Liver (tissue), 8 donors: ENCODE measurements at regions not wholly inside any gene's neighbourhood (a gene's known extent, or its start where the extent isn't known, plus 50 kb on each side); places are given as distances from the start of the nearest gene placed in this dataset.

ENCODE experiments used
- DNase-seq: peaks from one replicate; pipeline ENCODE4 v3.0.0-alpha.2; 2017; ENCODE audit warnings: low spot score
- H3K27ac ChIP-seq, 2 donors: one replicate each; pipeline ENCODE4 v1.7.0; 2013; ENCODE audit warnings: inconsistent platforms in 2 of 2, low read length in 2 of 2, control low read depth in 1 of 2, low read depth in 1 of 2, mild to moderate bottlenecking in 1 of 2
- H3K27me3 ChIP-seq, 4 donors: one replicate each; pipeline versions ENCODE4 v1.6.1 to v1.7.0; 2013; ENCODE audit warnings: low read length in 3 of 4, inconsistent platforms in 1 of 4, mild to moderate bottlenecking in 1 of 4, moderate library complexity in 1 of 4; ENCODE audit not compliant: control insufficient read depth in 4 of 4, insufficient read depth in 4 of 4
- H3K36me3 ChIP-seq, 4 donors: one replicate each; pipeline versions ENCODE4 v1.6.1 to v1.7.0; 2013; ENCODE audit warnings: low read length in 3 of 4, mild to moderate bottlenecking in 3 of 4, low read depth in 1 of 4, moderate library complexity in 1 of 4; ENCODE audit not compliant: control insufficient read depth in 4 of 4, insufficient read depth in 3 of 4
- H3K4me1 ChIP-seq, 4 donors: one replicate each; pipeline versions ENCODE4 v1.6.1 to v1.7.0; 2013; ENCODE audit warnings: low read length in 3 of 4, mild to moderate bottlenecking in 3 of 4, moderate library complexity in 1 of 4; ENCODE audit not compliant: control insufficient read depth in 4 of 4, insufficient read depth in 4 of 4
- H3K4me3 ChIP-seq, 3 donors: one replicate each; pipeline versions ENCODE4 v1.6.1 to v1.7.0; 2013; ENCODE audit warnings: low read length in 3 of 3, control low read depth in 1 of 3, low read depth in 1 of 3, mild to moderate bottlenecking in 1 of 3
- H3K9ac ChIP-seq, 2 donors: one replicate each; pipeline ENCODE4 v1.7.0; 2013; ENCODE audit warnings: low read length in 2 of 2, mild to moderate bottlenecking in 2 of 2, moderate library complexity in 2 of 2, control low read depth in 1 of 2, low read depth in 1 of 2
- H3K9me3 ChIP-seq, 4 donors: one replicate each; pipeline versions ENCODE4 v1.6.1 to v1.7.0; 2013; ENCODE audit warnings: low read length in 3 of 4; ENCODE audit not compliant: control insufficient read depth in 4 of 4
- FOXA1 ChIP-seq: IDR thresholded peaks from 2 replicates; pipeline ENCODE4 v1.6.1; 2016; ENCODE audit warnings: antibody characterized with exemption
- GABPA ChIP-seq, 2 donors: IDR thresholded peaks in 1 of 2; conservative IDR thresholded peaks in 1 of 2; 2 replicates each; pipeline ENCODE4 v1.6.1; 2016; ENCODE audit warnings: antibody characterized with exemption in 2 of 2, mild to moderate bottlenecking in 1 of 2, moderate library complexity in 1 of 2
- HNF4A ChIP-seq, 2 donors: conservative IDR thresholded peaks; 2 replicates each; pipeline ENCODE4 v1.6.1; 2016; ENCODE audit warnings: antibody characterized with exemption in 2 of 2, mild to moderate bottlenecking in 2 of 2
- HNF4G ChIP-seq: IDR thresholded peaks from 2 replicates; pipeline ENCODE4 v1.6.1; 2016; ENCODE audit warnings: antibody characterized with exemption
- JUND ChIP-seq, 2 donors: IDR thresholded peaks; 2 replicates each; pipeline ENCODE4 v1.6.1; 2016; ENCODE audit warnings: antibody characterized with exemption in 2 of 2
- RAD21 ChIP-seq, 2 donors: IDR thresholded peaks; 2 replicates each; pipeline ENCODE4 v1.6.1; 2016; ENCODE audit warnings: antibody characterized with exemption in 2 of 2, mild to moderate bottlenecking in 2 of 2
- RXRA ChIP-seq, 2 donors: IDR thresholded peaks; 2 replicates each; pipeline ENCODE4 v1.6.1; 2017 to 2018; ENCODE audit warnings: antibody characterized with exemption in 2 of 2, mild to moderate bottlenecking in 1 of 2
- SP1 ChIP-seq: IDR thresholded peaks from 2 replicates; pipeline ENCODE4 v1.6.1; 2018; ENCODE audit warnings: antibody characterized with exemption, mild to moderate bottlenecking
- TAF1 ChIP-seq: conservative IDR thresholded peaks from 2 replicates; pipeline ENCODE4 v1.6.1; 2016; ENCODE audit warnings: antibody characterized with exemption, mild to moderate bottlenecking
- YY1 ChIP-seq: IDR thresholded peaks from 2 replicates; pipeline ENCODE4 v1.6.1; 2016; ENCODE audit warnings: antibody characterized with exemption, mild to moderate bottlenecking
- WGBS: extraction: QIAGEN DNeasy Blood & Tissue Kit; methylation state at CpG from one replicate; pipeline ENCODE4 v1.1.7; 2013; 5-methylcytosine and 5-hydroxymethylcytosine counted together
- TF ChIP-seq, protein P1 (sequence below): IDR thresholded peaks from 2 replicates; pipeline ENCODE4 v1.6.1; 2016; ENCODE audit warnings: antibody characterized with exemption, mild to moderate bottlenecking
- TF ChIP-seq, protein P2 (sequence below): IDR thresholded peaks from 2 replicates; pipeline ENCODE4 v1.6.1; 2016; ENCODE audit warnings: antibody characterized with exemption
- TF ChIP-seq, protein P3 (sequence below): fragments of 150-350 bp; IDR thresholded peaks from 2 replicates; pipeline ENCODE4 v1.5.1; 2017; ENCODE audit warnings: improper control_type of control experiment, low read depth, low read length; ENCODE audit not compliant: missing input control
- donor health status: healthy.
- donor health status: healthy.
- donor health status: healthy.
- donor health status: healthy.
- donor health status: healthy.

DNA sequence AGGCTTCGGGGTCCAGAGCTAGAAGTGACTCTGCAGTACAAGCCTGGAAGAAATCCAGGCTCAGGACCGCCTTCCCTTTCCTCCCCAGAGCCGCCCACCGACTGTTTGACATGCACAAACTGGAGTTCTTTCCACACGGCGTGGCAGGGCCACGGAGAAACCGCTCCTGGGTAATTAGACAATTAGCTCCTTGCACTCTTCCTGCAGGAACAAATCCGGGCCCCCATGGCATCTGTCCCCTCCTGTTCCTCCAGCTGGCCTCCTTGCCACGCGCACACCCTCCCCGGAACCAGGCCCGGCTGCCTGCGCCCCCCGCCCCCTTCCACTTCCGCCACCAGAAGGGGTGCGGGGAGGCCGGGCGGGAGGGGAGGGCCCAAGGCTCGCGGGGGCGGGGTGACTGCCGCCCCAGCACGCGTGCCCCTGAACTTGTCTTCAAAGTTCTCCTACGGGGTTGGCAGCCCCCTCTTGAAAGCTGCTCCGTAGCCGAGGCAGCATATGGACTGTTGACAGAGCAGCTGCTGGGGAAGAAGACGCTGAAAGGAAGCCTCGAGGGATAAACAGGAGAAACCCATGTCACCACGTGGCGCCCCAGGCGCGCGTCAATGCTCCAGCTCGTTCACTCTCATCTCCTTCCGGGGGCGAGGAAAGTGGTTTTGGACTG, 74.3 kb downstream of the SEC61B start:
- no peak for TF ChIP-seq RXRA (IDR thresholded peaks at IDR 0.05)
- TF ChIP-seq, protein P1, sequence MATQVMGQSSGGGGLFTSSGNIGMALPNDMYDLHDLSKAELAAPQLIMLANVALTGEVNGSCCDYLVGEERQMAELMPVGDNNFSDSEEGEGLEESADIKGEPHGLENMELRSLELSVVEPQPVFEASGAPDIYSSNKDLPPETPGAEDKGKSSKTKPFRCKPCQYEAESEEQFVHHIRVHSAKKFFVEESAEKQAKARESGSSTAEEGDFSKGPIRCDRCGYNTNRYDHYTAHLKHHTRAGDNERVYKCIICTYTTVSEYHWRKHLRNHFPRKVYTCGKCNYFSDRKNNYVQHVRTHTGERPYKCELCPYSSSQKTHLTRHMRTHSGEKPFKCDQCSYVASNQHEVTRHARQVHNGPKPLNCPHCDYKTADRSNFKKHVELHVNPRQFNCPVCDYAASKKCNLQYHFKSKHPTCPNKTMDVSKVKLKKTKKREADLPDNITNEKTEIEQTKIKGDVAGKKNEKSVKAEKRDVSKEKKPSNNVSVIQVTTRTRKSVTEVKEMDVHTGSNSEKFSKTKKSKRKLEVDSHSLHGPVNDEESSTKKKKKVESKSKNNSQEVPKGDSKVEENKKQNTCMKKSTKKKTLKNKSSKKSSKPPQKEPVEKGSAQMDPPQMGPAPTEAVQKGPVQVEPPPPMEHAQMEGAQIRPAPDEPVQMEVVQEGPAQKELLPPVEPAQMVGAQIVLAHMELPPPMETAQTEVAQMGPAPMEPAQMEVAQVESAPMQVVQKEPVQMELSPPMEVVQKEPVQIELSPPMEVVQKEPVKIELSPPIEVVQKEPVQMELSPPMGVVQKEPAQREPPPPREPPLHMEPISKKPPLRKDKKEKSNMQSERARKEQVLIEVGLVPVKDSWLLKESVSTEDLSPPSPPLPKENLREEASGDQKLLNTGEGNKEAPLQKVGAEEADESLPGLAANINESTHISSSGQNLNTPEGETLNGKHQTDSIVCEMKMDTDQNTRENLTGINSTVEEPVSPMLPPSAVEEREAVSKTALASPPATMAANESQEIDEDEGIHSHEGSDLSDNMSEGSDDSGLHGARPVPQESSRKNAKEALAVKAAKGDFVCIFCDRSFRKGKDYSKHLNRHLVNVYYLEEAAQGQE = no peak
- TF ChIP-seq FOXA1 = no peak
- TF ChIP-seq, protein P2, sequence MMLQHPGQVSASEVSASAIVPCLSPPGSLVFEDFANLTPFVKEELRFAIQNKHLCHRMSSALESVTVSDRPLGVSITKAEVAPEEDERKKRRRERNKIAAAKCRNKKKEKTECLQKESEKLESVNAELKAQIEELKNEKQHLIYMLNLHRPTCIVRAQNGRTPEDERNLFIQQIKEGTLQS = no peak
- no peak for TF ChIP-seq TAF1
- TF ChIP-seq RAD21 (IDR thresholded peaks at IDR 0.05) = no peak
- TF ChIP-seq SP1 = no peak
- Histone ChIP-seq H3K27ac (no peak overlapping the region), H3K9ac (no peak overlapping the region), H3K4me3 (no peak overlapping the region), H3K4me1 (peaks cover 0 to 3% (median 0%) of the 10 kb centered on the region in 4 donors), H3K9me3 (no peaks in the 10 kb centered on the region), H3K27me3 (peaks cover 0 to 3% (median 0%) of the 10 kb centered on the region in 4 donors), H3K36me3 (no peaks in the 10 kb centered on the region)
- 64% methylated on average over 38 of the region's 38 CpGs for WGBS
- no peak for DNase-seq

DNA sequence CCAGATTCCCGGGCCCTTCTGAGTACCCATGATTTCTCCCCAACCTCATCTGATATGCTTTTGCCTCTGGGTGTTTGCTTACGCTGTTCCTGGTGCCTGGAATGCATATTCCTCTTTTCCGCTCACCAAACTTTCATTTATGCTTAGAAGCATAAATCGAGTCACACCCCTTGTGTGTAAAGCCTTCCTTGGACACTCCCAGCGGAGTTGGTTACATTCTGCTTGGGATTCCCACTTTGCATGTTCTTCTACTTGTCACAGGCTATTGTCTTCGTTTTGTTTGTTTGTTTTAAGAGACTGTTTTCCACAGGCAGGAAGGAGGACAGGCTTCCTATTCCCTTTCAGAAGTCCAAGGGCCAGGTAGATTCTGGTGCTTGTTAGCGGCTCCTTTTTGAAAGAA, 76.5 kb downstream of the SEC61B start:
- H3K36me3 ChIP-seq = no peaks in the 10 kb centered on the region
- no peak overlapping the region for H3K4me3 ChIP-seq
- no peak overlapping the region for H3K27ac ChIP-seq
- H3K4me1 ChIP-seq = peaks cover 0 to 3% (median 0%) of the 10 kb centered on the region in 4 donors
- no peak overlapping the region for H3K9ac ChIP-seq
- DNase-seq = no peak
- WGBS = 76% methylated on average over 7 of the region's 7 CpGs
- H3K27me3 ChIP-seq = peaks cover 0 to 2% (median 0%) of the 10 kb centered on the region in 4 donors
- TF ChIP-seq JUND (IDR thresholded peaks at IDR 0.05) = no peak
- no peaks in the 10 kb centered on the region for H3K9me3 ChIP-seq

DNA sequence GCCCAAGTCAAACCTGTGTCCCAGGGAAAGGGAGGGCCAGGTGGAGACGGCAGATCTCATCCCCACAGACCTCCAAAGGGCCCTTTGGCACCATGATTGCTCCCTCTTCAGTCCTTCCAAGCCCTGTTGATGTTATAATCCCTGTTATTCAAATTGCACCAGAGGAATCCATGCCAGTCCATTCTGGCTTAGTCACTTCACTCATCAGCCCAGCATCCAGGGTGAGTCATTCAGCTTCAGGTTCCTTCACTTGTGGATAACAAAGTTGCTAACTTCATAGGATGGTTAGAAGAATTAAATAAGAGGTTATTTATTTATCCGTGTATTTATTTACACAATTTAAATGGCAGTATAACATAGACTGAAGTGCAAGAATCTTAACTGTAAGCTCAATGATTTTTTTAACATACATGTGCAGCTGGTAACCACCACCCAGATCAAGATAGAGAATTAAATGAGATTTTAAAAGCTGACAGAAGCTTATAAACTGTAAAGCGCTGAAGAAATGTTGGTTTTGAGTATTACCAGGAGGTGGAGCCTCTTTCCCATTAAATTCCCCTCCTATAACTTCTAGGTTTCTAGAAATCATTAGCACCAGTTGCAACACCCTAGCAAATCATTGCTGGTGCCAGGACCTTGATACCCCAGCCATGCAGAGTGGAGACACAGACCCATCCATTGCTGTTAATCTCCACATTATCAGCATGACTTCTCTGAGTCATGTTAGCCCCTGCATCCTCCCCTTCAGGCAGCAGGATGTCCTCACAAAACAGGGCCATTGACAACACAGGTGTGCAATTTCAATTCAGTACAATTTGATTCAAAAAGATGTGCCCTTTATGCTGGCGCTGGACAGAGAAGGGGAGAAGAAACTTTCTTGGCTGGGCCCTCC, 77.4 kb downstream of the SEC61B start:
- WGBS = 66% methylated on average over 4 of the region's 4 CpGs

More for the DNA sequence above, 77.4 kb downstream of the SEC61B start:
- no peaks in the 10 kb centered on the region for H3K36me3 ChIP-seq
- H3K27ac ChIP-seq = no peak overlapping the region
- DNase-seq = no peak
- TF ChIP-seq, protein P3, sequence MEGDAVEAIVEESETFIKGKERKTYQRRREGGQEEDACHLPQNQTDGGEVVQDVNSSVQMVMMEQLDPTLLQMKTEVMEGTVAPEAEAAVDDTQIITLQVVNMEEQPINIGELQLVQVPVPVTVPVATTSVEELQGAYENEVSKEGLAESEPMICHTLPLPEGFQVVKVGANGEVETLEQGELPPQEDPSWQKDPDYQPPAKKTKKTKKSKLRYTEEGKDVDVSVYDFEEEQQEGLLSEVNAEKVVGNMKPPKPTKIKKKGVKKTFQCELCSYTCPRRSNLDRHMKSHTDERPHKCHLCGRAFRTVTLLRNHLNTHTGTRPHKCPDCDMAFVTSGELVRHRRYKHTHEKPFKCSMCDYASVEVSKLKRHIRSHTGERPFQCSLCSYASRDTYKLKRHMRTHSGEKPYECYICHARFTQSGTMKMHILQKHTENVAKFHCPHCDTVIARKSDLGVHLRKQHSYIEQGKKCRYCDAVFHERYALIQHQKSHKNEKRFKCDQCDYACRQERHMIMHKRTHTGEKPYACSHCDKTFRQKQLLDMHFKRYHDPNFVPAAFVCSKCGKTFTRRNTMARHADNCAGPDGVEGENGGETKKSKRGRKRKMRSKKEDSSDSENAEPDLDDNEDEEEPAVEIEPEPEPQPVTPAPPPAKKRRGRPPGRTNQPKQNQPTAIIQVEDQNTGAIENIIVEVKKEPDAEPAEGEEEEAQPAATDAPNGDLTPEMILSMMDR = peak; percentile 32
- TF ChIP-seq, protein P2 = no peak
- no peak for TF ChIP-seq FOXA1
- no peak for TF ChIP-seq HNF4G
- no peak for TF ChIP-seq HNF4A (conservative IDR thresholded peaks at IDR 0.05)
- peak; percentile 72 to 84 for TF ChIP-seq RAD21 (IDR thresholded peaks at IDR 0.05)
- no peak for TF ChIP-seq YY1
- TF ChIP-seq SP1 = no peak
- TF ChIP-seq GABPA (IDR thresholded peaks at IDR 0.05 in 1 of 2, conservative IDR thresholded peaks at IDR 0.05 in 1 of 2) = no peak
- TF ChIP-seq, protein P1 = no peak
- no peaks in the 10 kb centered on the region for H3K9me3 ChIP-seq
- H3K27me3 ChIP-seq = peaks cover 0 to 2% (median 0%) of the 10 kb centered on the region in 4 donors
- H3K9ac ChIP-seq = no peak overlapping the region
- H3K4me1 ChIP-seq = peaks cover 0 to 3% (median 0%) of the 10 kb centered on the region in 4 donors
- H3K4me3 ChIP-seq = no peak overlapping the region
